Stimulated activated memory B cell treated with anti-CD40 and anti-IgM and Interleukin-4, amounts not matched to agents 10 μg/mL and 1 μg/mL and 100 μg/mL, for 72 hours (primary cell): ENCODE measurements at regions not wholly inside any gene's neighbourhood (a gene's known extent, or its start where the extent isn't known, plus 50 kb on each side); places are given as distances from the start of the nearest gene placed in this dataset.

Experiments used
- ATAC-seq: fragments of 150-1000 bp; cut with Tn5 transposase; 2 replicates; pipeline ENCODE4 v1.10.0; 2021
- H3K27ac Mint-ChIP-seq: one replicate; pipeline ENCODE4 v1.8.0; 2022; ENCODE audit warnings: mild to moderate bottlenecking, mixed read lengths
- H3K27me3 Mint-ChIP-seq: one replicate; pipeline ENCODE4 v1.8.0; 2022; ENCODE audit warnings: mixed read lengths
- H3K36me3 Mint-ChIP-seq: one replicate; pipeline ENCODE4 v1.8.0; 2022; ENCODE audit warnings: mixed read lengths
- H3K4me1 Mint-ChIP-seq: one replicate; pipeline ENCODE4 v1.8.0; 2022; ENCODE audit warnings: mixed read lengths
- H3K4me3 Mint-ChIP-seq: one replicate; pipeline ENCODE4 v1.8.0; 2022; ENCODE audit warnings: mild to moderate bottlenecking, moderate library complexity, mixed read lengths
- H3K9me3 Mint-ChIP-seq: one replicate; pipeline ENCODE4 v1.8.0; 2022; ENCODE audit warnings: mixed read lengths

DNA sequence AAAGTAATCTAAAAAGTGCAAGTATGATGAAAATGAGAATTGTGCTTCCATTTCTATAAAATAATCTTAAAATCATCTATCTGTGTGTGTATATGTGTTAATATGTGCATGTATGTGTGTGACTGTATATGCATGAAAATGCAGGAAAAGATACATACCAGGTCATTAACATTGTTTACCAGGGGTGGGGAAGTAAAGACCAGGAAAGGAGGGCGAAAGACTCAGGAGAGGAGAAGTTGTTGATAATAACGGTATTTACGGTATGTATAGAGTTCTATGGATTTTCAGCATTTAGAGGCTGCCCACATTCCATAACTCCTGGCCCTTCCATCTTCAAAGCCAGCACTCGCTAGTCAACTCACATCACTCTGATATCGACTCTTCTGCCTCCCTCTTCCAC is 111.0 kb upstream of the SPDL1 start:
- H3K4me3 Mint-ChIP-seq, result no peak overlapping the region
- no peaks in the 10 kb centered on the region for H3K4me1 Mint-ChIP-seq
- ATAC-seq, result no peak
- peaks cover 6% of the 10 kb centered on the region for H3K27me3 Mint-ChIP-seq
- no peaks in the 10 kb centered on the region for H3K36me3 Mint-ChIP-seq
- peaks cover 8% of the 10 kb centered on the region for H3K9me3 Mint-ChIP-seq
- no peak overlapping the region for H3K27ac Mint-ChIP-seq

GRCh38 chr5:169471021-169471420 is 112.6 kb upstream of the SPDL1 start:
- no peaks in the 10 kb centered on the region for H3K36me3 Mint-ChIP-seq
- H3K27ac Mint-ChIP-seq, result no peak overlapping the region
- peaks cover 6% of the 10 kb centered on the region for H3K27me3 Mint-ChIP-seq
- H3K4me3 Mint-ChIP-seq, result no peak overlapping the region
- H3K4me1 Mint-ChIP-seq, result no peaks in the 10 kb centered on the region
- ATAC-seq, result no peak
- peaks cover 2% of the 10 kb centered on the region for H3K9me3 Mint-ChIP-seq

GRCh38 chr5:169467041-169467771 is 116.4 kb upstream of the SPDL1 start:
- Mint-ChIP-seq H3K27me3 (peaks cover 6% of the 10 kb centered on the region), H3K9me3 (no peaks in the 10 kb centered on the region), H3K4me1 (no peaks in the 10 kb centered on the region)

GRCh38 chr5:169460896-169461295 is 122.7 kb upstream of the SPDL1 start:
- H3K9me3 Mint-ChIP-seq, result no peaks in the 10 kb centered on the region
- no peaks in the 10 kb centered on the region for H3K4me1 Mint-ChIP-seq
- no peak overlapping the region for H3K27ac Mint-ChIP-seq
- H3K4me3 Mint-ChIP-seq, result no peak overlapping the region
- H3K36me3 Mint-ChIP-seq, result no peaks in the 10 kb centered on the region
- no peak for ATAC-seq
- H3K27me3 Mint-ChIP-seq, result peaks cover 15% of the 10 kb centered on the region

More at GRCh38 chr5:169467041-169467771, 116.4 kb upstream of the SPDL1 start:
- Mint-ChIP-seq H3K27ac (no peak overlapping the region), H3K36me3 (no peaks in the 10 kb centered on the region), H3K4me3 (no peak overlapping the region)
- no peak for ATAC-seq

- Mint-ChIP-seq H3K27me3 (peaks cover 21% of the 10 kb centered on the region), H3K27ac (no peak overlapping the region), H3K4me1 (no peaks in the 10 kb centered on the region), H3K36me3 (no peaks in the 10 kb centered on the region), H3K4me3 (no peak overlapping the region), H3K9me3 (peaks cover under 1% of the 10 kb centered on the region)
- no peak for ATAC-seq
Observed at GRCh38 chr5:169460123-169460522, 123.5 kb upstream of the SPDL1 start.

DNA sequence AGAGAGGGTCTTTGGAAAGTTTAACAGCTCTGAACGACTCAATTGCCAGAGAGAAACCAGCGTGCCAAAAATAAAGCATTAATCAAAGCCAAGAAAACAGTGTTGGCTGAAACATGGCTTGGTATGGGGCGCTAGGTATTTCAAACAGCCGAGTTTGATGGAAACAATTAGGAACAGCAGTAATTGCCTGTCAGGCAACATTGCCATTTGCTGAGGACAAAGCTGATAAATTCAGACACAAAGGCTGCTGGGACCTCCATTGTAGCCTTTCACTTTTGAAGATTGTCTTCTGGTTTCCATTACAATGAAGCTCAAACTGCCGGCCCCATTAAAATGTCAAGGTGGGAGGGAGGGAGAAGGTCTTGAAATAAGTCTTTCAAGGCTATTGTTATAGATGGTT is 125.4 kb upstream of the SPDL1 start:
- Mint-ChIP-seq H3K27ac (no peak overlapping the region), H3K4me3 (no peak overlapping the region), H3K4me1 (no peaks in the 10 kb centered on the region), H3K27me3 (peaks cover 40% of the 10 kb centered on the region), H3K9me3 (peaks cover 10% of the 10 kb centered on the region), H3K36me3 (no peaks in the 10 kb centered on the region)
- no peak for ATAC-seq

- H3K27ac Mint-ChIP-seq, result no peak overlapping the region
Observed at GRCh38 chr5:169450464-169450863, 133.1 kb upstream of the SPDL1 start.

DNA sequence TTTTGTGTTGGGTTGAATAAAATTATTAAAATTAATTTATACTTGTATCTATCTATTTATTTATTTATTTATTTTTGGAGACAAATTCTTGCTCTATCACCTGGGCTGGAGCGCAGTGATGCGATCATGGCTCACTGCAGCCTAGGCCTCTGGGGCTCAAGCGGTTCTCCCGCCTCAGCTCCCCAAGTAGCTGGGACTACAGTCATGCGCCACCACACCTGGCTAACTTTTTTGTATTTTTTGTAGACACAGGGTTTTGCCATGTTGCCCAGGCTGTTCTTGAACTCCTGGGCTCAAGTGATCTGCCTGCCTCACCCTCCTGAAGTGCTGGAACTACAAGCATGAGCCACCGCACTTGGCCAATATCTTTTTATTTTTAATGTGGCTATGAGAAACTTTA is 134.7 kb upstream of the SPDL1 start:
- H3K4me3 Mint-ChIP-seq, result no peak overlapping the region
- H3K27me3 Mint-ChIP-seq, result peaks cover 12% of the 10 kb centered on the region
- no peak overlapping the region for H3K27ac Mint-ChIP-seq
- H3K36me3 Mint-ChIP-seq, result no peaks in the 10 kb centered on the region
- H3K4me1 Mint-ChIP-seq, result no peaks in the 10 kb centered on the region
- peaks cover 2% of the 10 kb centered on the region for H3K9me3 Mint-ChIP-seq
- no peak for ATAC-seq

More at GRCh38 chr5:169450464-169450863, 133.1 kb upstream of the SPDL1 start:
- Mint-ChIP-seq H3K4me1 (no peaks in the 10 kb centered on the region), H3K4me3 (no peak overlapping the region), H3K27me3 (peaks cover 21% of the 10 kb centered on the region), H3K36me3 (no peaks in the 10 kb centered on the region), H3K9me3 (peaks cover 10% of the 10 kb centered on the region)
- ATAC-seq, result no peak

- no peak for ATAC-seq
- Mint-ChIP-seq H3K27ac (no peak overlapping the region), H3K4me1 (no peaks in the 10 kb centered on the region), H3K9me3 (no peaks in the 10 kb centered on the region), H3K27me3 (peaks cover 6% of the 10 kb centered on the region), H3K4me3 (no peak overlapping the region), H3K36me3 (no peaks in the 10 kb centered on the region)
Observed at GRCh38 chr5:169445191-169445590, 138.4 kb upstream of the SPDL1 start.

DNA sequence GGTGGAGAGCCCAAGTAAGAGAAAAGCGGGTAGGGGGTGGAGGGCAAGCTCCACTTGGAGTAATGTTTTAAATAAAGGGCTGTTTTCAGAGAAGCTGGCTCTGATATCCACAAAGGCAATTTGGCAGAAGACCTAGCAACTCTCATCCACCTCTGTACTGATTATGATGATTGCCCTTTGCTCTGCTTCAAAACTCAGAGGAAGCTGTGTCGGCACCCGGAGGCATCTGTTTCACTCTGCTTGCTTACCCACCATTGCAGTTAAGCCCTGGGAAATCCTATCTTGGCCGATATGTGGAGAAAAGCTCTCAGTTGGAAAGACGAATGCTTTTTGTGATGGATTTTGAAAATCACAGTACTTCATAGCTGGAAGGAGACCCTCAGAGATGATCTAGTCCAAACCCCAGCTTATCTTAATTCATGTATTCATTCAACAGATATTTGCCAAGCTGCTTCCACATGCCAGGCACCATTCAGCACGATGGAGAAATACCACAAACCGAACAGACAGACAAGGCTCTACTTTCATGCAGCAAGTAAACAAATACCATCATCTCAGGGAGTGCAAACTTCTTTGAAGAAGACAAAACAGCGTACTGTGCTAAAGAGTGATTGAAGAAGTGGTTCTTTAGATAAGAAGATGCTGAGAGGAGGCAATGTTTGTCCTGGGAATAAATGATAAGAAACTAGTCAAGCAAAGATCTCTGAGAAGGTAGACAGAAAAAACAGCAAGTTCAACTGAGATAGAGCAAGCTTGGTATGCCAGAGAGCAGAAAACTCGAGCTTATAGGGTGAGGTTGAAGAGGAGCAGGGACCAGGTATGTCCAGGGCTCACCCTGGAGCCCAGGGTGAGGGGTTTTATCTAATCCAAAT is 140.4 kb upstream of the SPDL1 start:
- H3K4me1 Mint-ChIP-seq, result no peaks in the 10 kb centered on the region
- no peaks in the 10 kb centered on the region for H3K36me3 Mint-ChIP-seq
- H3K4me3 Mint-ChIP-seq, result no peak overlapping the region
- H3K27me3 Mint-ChIP-seq, result peaks cover 17% of the 10 kb centered on the region
- no peak overlapping the region for H3K27ac Mint-ChIP-seq
- no peaks in the 10 kb centered on the region for H3K9me3 Mint-ChIP-seq
- no peak for ATAC-seq

- Mint-ChIP-seq H3K36me3 (no peaks in the 10 kb centered on the region), H3K9me3 (no peaks in the 10 kb centered on the region), H3K27ac (no peak overlapping the region), H3K4me1 (no peaks in the 10 kb centered on the region), H3K27me3 (peaks cover 17% of the 10 kb centered on the region), H3K4me3 (no peak overlapping the region)
- no peak for ATAC-seq
Observed at GRCh38 chr5:169442403-169442874, 141.1 kb upstream of the SPDL1 start.

GRCh38 chr5:169440107-169440705 is 139.3 kb upstream of the SLIT3 start:
- H3K4me3 Mint-ChIP-seq, result no peak overlapping the region
- H3K9me3 Mint-ChIP-seq, result no peaks in the 10 kb centered on the region
- H3K4me1 Mint-ChIP-seq, result no peaks in the 10 kb centered on the region
- H3K36me3 Mint-ChIP-seq, result no peaks in the 10 kb centered on the region
- H3K27ac Mint-ChIP-seq, result no peak overlapping the region
- no peak for ATAC-seq
- H3K27me3 Mint-ChIP-seq, result peaks cover 14% of the 10 kb centered on the region

- Mint-ChIP-seq H3K27me3 (peaks cover 11% of the 10 kb centered on the region), H3K27ac (no peak overlapping the region), H3K36me3 (no peaks in the 10 kb centered on the region), H3K4me1 (no peaks in the 10 kb centered on the region), H3K4me3 (no peak overlapping the region), H3K9me3 (no peaks in the 10 kb centered on the region)
- no peak for ATAC-seq
Observed at GRCh38 chr5:169439362-169439761, 138.4 kb upstream of the SLIT3 start.

- no peak overlapping the region for H3K27ac Mint-ChIP-seq
- no peaks in the 10 kb centered on the region for H3K9me3 Mint-ChIP-seq
- no peak for ATAC-seq
- no peaks in the 10 kb centered on the region for H3K36me3 Mint-ChIP-seq
- no peaks in the 10 kb centered on the region for H3K4me1 Mint-ChIP-seq
- H3K27me3 Mint-ChIP-seq, result peaks cover 11% of the 10 kb centered on the region
- no peak overlapping the region for H3K4me3 Mint-ChIP-seq
Observed at GRCh38 chr5:169435506-169436229, 134.7 kb upstream of the SLIT3 start.

- no peaks in the 10 kb centered on the region for H3K4me1 Mint-ChIP-seq
- no peaks in the 10 kb centered on the region for H3K36me3 Mint-ChIP-seq
- ATAC-seq, result peak; percentile 43
- no peaks in the 10 kb centered on the region for H3K9me3 Mint-ChIP-seq
- H3K27me3 Mint-ChIP-seq, result peaks cover under 1% of the 10 kb centered on the region
- H3K27ac Mint-ChIP-seq, result no peak overlapping the region
- no peak overlapping the region for H3K4me3 Mint-ChIP-seq
Observed at GRCh38 chr5:169433221-169433651, 132.3 kb upstream of the SLIT3 start.
